IMR-90 (cell line): ENCODE measurements at regions not wholly inside any gene's neighbourhood (a gene's known extent, or its start where the extent isn't known, plus 50 kb on each side); places are given as distances from the start of the nearest gene placed in this dataset.

Source experiments
- ATAC-seq: fragments of 200-7000 bp; cut with Tn5 transposase; 2 replicates; pipeline ENCODE4 v1.9.1; 2020; ENCODE audit warnings: low read depth, mild to moderate bottlenecking, moderate library complexity
- BruUV-seq: library from RNA; stranded (reverse); fragments of 400-500 nt; replicated peaks from 2 replicates; lab custom pipeline; 2021; lab: Mats Ljungman, UMichigan
- CTCF ChIA-PET: fragments of 300-600 bp; formaldehyde crosslinking; extraction: SDS; loops from one replicate; lab custom pipeline; 2021; ENCODE audit warnings: antibody characterized with exemption; lab: Yijun Ruan, JAX
- POLR2A ChIA-PET: fragments of 300-600 bp; sonication (Branson Sonifier 250); formaldehyde crosslinking; loops from one replicate; lab custom pipeline; 2022; ENCODE audit warnings: antibody characterized with exemption; ENCODE audit not compliant: unreplicated experiment; lab: Charles Lee
- DNase-seq: peaks from one replicate; pipeline ENCODE4 v3.0.0; 2013
- H2AFZ ChIP-seq: replicated peaks from 2 replicates; pipeline ENCODE3; 2013; ENCODE audit warnings: low read length, mild to moderate bottlenecking; ENCODE audit not compliant: poor library complexity
- H2AK5ac ChIP-seq: 2 replicates; pipeline ENCODE4 v1.6.1; 2013; ENCODE audit warnings: low read depth, low read length, inconsistent platforms
- H2AK9ac ChIP-seq: replicated peaks from 2 replicates; pipeline ENCODE3; 2013; ENCODE audit warnings: mild to moderate bottlenecking, low read depth, low read length, moderate library complexity; ENCODE audit not compliant: poor library complexity
- H2BK120ac ChIP-seq: 2 replicates; pipeline ENCODE4 v1.6.1; 2013; ENCODE audit warnings: low read depth, low read length, inconsistent platforms
- H2BK15ac ChIP-seq: 3 replicates; pipeline ENCODE4 v1.6.1; 2013; ENCODE audit warnings: low read depth, low read length, inconsistent platforms
- H2BK20ac ChIP-seq: 2 replicates; pipeline ENCODE4 v1.6.1; 2013; ENCODE audit warnings: low read depth, mild to moderate bottlenecking, inconsistent platforms, low read length, moderate library complexity
- H2BK5ac ChIP-seq: 2 replicates; pipeline ENCODE4 v1.6.1; 2013; ENCODE audit warnings: mild to moderate bottlenecking, low read depth, low read length, inconsistent platforms; ENCODE audit not compliant: poor library complexity, severe bottlenecking
- H3K14ac ChIP-seq: replicated peaks from 2 replicates; pipeline ENCODE4 v1.6.1; 2013; ENCODE audit warnings: low read depth, low read length, inconsistent platforms
- H3K18ac ChIP-seq: 2 replicates; pipeline ENCODE4 v1.6.1; 2013; ENCODE audit warnings: low read depth, low read length, control low read depth
- H3K23ac ChIP-seq: 2 replicates; pipeline ENCODE4 v1.6.1; 2013; ENCODE audit warnings: low read depth, low read length, inconsistent platforms
- H3K27ac ChIP-seq: 2 replicates; pipeline ENCODE4 v1.5.1; 2013; ENCODE audit warnings: mild to moderate bottlenecking, control low read depth, low read length; ENCODE audit not compliant: insufficient read depth
- H3K27me3 ChIP-seq: 2 replicates; pipeline ENCODE4 v1.6.1; 2013; ENCODE audit warnings: low read length; ENCODE audit not compliant: control insufficient read depth, insufficient read depth
- H3K36me3 ChIP-seq: 2 replicates; pipeline ENCODE4 v1.6.1; 2013; ENCODE audit warnings: low read length, mixed read lengths; ENCODE audit not compliant: control insufficient read depth, insufficient read depth
- H3K4ac ChIP-seq: 2 replicates; pipeline ENCODE4 v1.6.1; 2013; ENCODE audit warnings: low read depth, low read length, inconsistent platforms
- H3K4me1 ChIP-seq: 2 replicates; pipeline ENCODE4 v1.6.1; 2013; ENCODE audit warnings: low read length, mixed read lengths; ENCODE audit not compliant: control insufficient read depth, insufficient read depth
- H3K4me2 ChIP-seq: 2 replicates; pipeline ENCODE4 v1.6.1; 2013; ENCODE audit warnings: low read depth, mild to moderate bottlenecking, control low read depth, low read length, moderate library complexity
- H3K4me3 ChIP-seq: 2 replicates; pipeline ENCODE4 v1.5.1; 2013; ENCODE audit warnings: low read depth, mild to moderate bottlenecking, control low read depth, low read length, moderate library complexity; ENCODE audit not compliant: insufficient read depth
- H3K56ac ChIP-seq: 2 replicates; pipeline ENCODE4 v1.6.1; 2013; ENCODE audit warnings: low read length, inconsistent platforms; ENCODE audit not compliant: insufficient read depth; ENCODE audit errors: extremely low read depth
- H3K79me1 ChIP-seq, 2 experiments: 2 replicates each; pipeline ENCODE4 v1.6.1; 2013; ENCODE audit warnings: low read length in 2 of 2, inconsistent platforms in 1 of 2, low read depth in 1 of 2
- H3K9ac ChIP-seq: 2 replicates; pipeline ENCODE4 v1.6.1; 2013; ENCODE audit warnings: low read depth, low read length, control low read depth
- H3K9me1 ChIP-seq: 2 replicates; pipeline ENCODE4 v1.6.1; 2013; ENCODE audit warnings: low read length, inconsistent platforms; ENCODE audit not compliant: insufficient read depth
- H3K9me3 ChIP-seq: 2 replicates; pipeline ENCODE4 v1.6.1; 2013; ENCODE audit warnings: low read length; ENCODE audit not compliant: control insufficient read depth, insufficient read depth
- H4K20me1 ChIP-seq: 2 replicates; pipeline ENCODE4 v1.6.1; 2013; ENCODE audit warnings: low read length, inconsistent platforms; ENCODE audit not compliant: insufficient read depth
- H4K5ac ChIP-seq: 2 replicates; pipeline ENCODE4 v1.6.1; 2013; ENCODE audit warnings: mild to moderate bottlenecking, low read depth, low read length, control low read depth
- H4K8ac ChIP-seq, 2 experiments: 2 replicates each; pipeline ENCODE4 v1.6.1; 2013; ENCODE audit warnings: low read depth in 2 of 2, low read length in 2 of 2, control low read depth in 1 of 2, inconsistent platforms in 1 of 2
- H4K91ac ChIP-seq: 2 replicates; pipeline ENCODE4 v1.6.1; 2013; ENCODE audit warnings: low read depth, low read length, inconsistent platforms; ENCODE audit not compliant: insufficient read depth
- ELK1 ChIP-seq: fragments of 150-350 bp; IDR thresholded peaks from 2 replicates; pipeline ENCODE4 v1.6.1; 2016; ENCODE audit warnings: low read depth, mild to moderate bottlenecking, low read length, moderate library complexity, borderline replicate concordance
- RAD21 ChIP-seq: IDR thresholded peaks from 2 replicates; pipeline ENCODE4 v1.6.1; 2012; ENCODE audit warnings: low read length, improper control_type of control experiment
- RFX5 ChIP-seq: IDR thresholded peaks from 2 replicates; pipeline ENCODE4 v1.8.0; 2012; ENCODE audit warnings: low read depth, mild to moderate bottlenecking, low read length, moderate library complexity
- USF2 ChIP-seq: fragments of 150-350 bp; IDR thresholded peaks from 2 replicates; pipeline ENCODE4 v1.6.1; 2017; ENCODE audit warnings: mild to moderate bottlenecking, antibody characterized with exemption, low read length, low read depth
- WGBS, 2 experiments: methylation state at CpG; one replicate each; pipeline versions ENCODE4 v1.1.5 to v1.1.7; 2013; ENCODE audit warnings: missing lambda C conversion rate in 2 of 2; ENCODE audit not compliant: insufficient read length in 1 of 2; ENCODE audit errors: extremely low coverage in 2 of 2; 5-methylcytosine and 5-hydroxymethylcytosine counted together
- dilution Hi-C: fragments of 300-500 bp; cut with HindIII; formaldehyde crosslinking; loops from one replicate; pipeline ENCODE4 v1.14.3; 2018; ENCODE audit warnings: low sequenced_read_pairs; ENCODE audit not compliant: unreplicated experiment
- in situ Hi-C: fragments of 300-500 bp; cut with MboI; formaldehyde crosslinking; loops from 3 replicates; pipeline ENCODE4 v1.14.3; 2019; ENCODE audit warnings: low sequenced_read_pairs, inconsistent platforms, mixed read lengths
- intact Hi-C: fragments of 100-400 bp; cut with micrococcal nuclease; formaldehyde crosslinking; loops from 2 replicates; pipeline ENCODE4 v1.10.0; 2022

- H2BK15ac ChIP-seq = no peak overlapping the region
- no peak for DNase-seq
- BruUV-seq = no TSS peak
- peaks cover 7% of the 10 kb centered on the region; the same call in 1 of the 2 replicates for H3K9me3 ChIP-seq
- no peak overlapping the region for H3K4ac ChIP-seq
- H4K91ac ChIP-seq = no peak overlapping the region
- H3K23ac ChIP-seq = no peak overlapping the region
- intact Hi-C loops = no loop called here
- no peak overlapping the region for H2BK20ac ChIP-seq
- ChIA-PET POLR2A (no interaction called here), CTCF (no interaction called here)
- no peak overlapping the region for H3K56ac ChIP-seq
- in situ Hi-C loops = no loop called here
- no peak overlapping the region for H4K8ac ChIP-seq
- H2AFZ ChIP-seq = no peak overlapping the region
- H3K4me1 ChIP-seq = no peaks in the 10 kb centered on the region
- H3K9ac ChIP-seq = no peak overlapping the region
- no peak overlapping the region for H3K18ac ChIP-seq
- no peaks in the 10 kb centered on the region for H3K79me1 ChIP-seq
- no peak for TF ChIP-seq USF2
- no peak for TF ChIP-seq RFX5
- TF ChIP-seq RAD21 = no peak
- no peak for TF ChIP-seq ELK1
- no peak for ATAC-seq
- H2BK120ac ChIP-seq = no peak overlapping the region
- H2BK5ac ChIP-seq = no peak overlapping the region
- H4K5ac ChIP-seq = no peak overlapping the region
- no peaks in the 10 kb centered on the region for H3K9me1 ChIP-seq
- dilution Hi-C loops = no loop called here
- H3K36me3 ChIP-seq = no peaks in the 10 kb centered on the region
- H2AK9ac ChIP-seq = no peak overlapping the region
- H3K27ac ChIP-seq = no peak overlapping the region
- H2AK5ac ChIP-seq = no peak overlapping the region
- H3K4me2 ChIP-seq = no peak overlapping the region
- no peaks in the 10 kb centered on the region for H4K20me1 ChIP-seq
- no peak overlapping the region for H3K4me3 ChIP-seq
- no CpG with 5 or more reads among the region's 2 CpGs for WGBS, 2 experiments
- no peak overlapping the region for H3K14ac ChIP-seq
- no peaks in the 10 kb centered on the region for H3K27me3 ChIP-seq
Observed at GRCh38 chr3:63060412-63060811, 185.2 kb upstream of the CADPS start.
